Esophagus muscularis mucosa (tissue), 4 donors: ENCODE measurements at regions not wholly inside any gene's neighbourhood (a gene's known extent, or its start where the extent isn't known, plus 50 kb on each side); places are given as distances from the start of the nearest gene placed in this dataset.

ENCODE experiments used
- DNase-seq: peaks from one replicate; pipeline ENCODE4 v3.0.0-alpha.2; 2017; ENCODE audit errors: extremely low spot score
- H3K27ac ChIP-seq, 4 donors: fragments of 200-600 bp; sonication (generic); replicated peaks in 1 of 4; 1 replicate in 3 of 4; 2 replicates in 1 of 4; pipeline ENCODE4 v1.5.1; 2016 to 2019; ENCODE audit warnings: mild to moderate bottlenecking in 1 of 4
- H3K27me3 ChIP-seq, 4 donors: fragments of 200-600 bp; sonication (generic); one replicate each; pipeline versions ENCODE4 v1.5.1 to v1.6.0; 2016 to 2019
- H3K36me3 ChIP-seq, 4 donors: fragments of 200-600 bp; sonication (generic); one replicate each; pipeline ENCODE4 v1.5.1; 2016 to 2019
- H3K4me1 ChIP-seq, 4 donors: fragments of 200-600 bp; sonication (generic); one replicate each; pipeline ENCODE4 v1.5.1; 2016 to 2019
- H3K4me3 ChIP-seq, 4 donors: fragments of 200-600 bp; sonication (generic); 1 replicate in 2 of 4; 2 replicates in 2 of 4; pipeline ENCODE4 v1.5.1; 2016 to 2019; ENCODE audit warnings: mild to moderate bottlenecking in 4 of 4, moderate library complexity in 1 of 4
- H3K9me3 ChIP-seq, 4 donors: fragments of 200-600 bp; sonication (generic); 1 replicate in 3 of 4; 2 replicates in 1 of 4; pipeline ENCODE4 v1.5.1; 2016 to 2019
- CTCF ChIP-seq, 3 experiments: fragments of 200-600 bp in 2 of 3; fragments of 450-650 bp in 1 of 3; sonication (generic) in 2 of 3; IDR thresholded peaks; one replicate each; pipeline ENCODE4 v1.5.1; 2017 to 2019; ENCODE audit warnings: antibody characterized with exemption in 3 of 3, mild to moderate bottlenecking in 2 of 3, moderate library complexity in 1 of 3
- EP300 ChIP-seq: sonication (generic); formaldehyde crosslinking; IDR thresholded peaks from one replicate; pipeline ENCODE4 v1.6.1; 2017; ENCODE audit warnings: antibody characterized with exemption
- POLR2A ChIP-seq: fragments of 450-650 bp; IDR thresholded peaks from one replicate; pipeline ENCODE4 v1.6.1; 2017; ENCODE audit warnings: antibody characterized with exemption, moderate library complexity, mild to moderate bottlenecking, low read depth
- POLR2AphosphoS5 ChIP-seq, 2 donors: sonication (generic); formaldehyde crosslinking; IDR thresholded peaks; one replicate each; pipeline ENCODE4 v1.6.1; 2017; ENCODE audit warnings: antibody characterized with exemption in 2 of 2
- WGBS: methylation state at CpG from one replicate; pipeline ENCODE4 v1.1.5; 2018; 5-methylcytosine and 5-hydroxymethylcytosine counted together
- intact Hi-C: fragments of 100-400 bp; cut with DNase I; formaldehyde crosslinking; loops from one replicate; pipeline ENCODE4 v1.15.1; 2023

- Histone ChIP-seq H3K4me1 (no peaks in the 10 kb centered on the region), H3K36me3 (no peaks in the 10 kb centered on the region), H3K9me3 (no peaks in the 10 kb centered on the region), H3K27me3 (no peaks in the 10 kb centered on the region), H3K27ac (no peak overlapping the region), H3K4me3 (no peak overlapping the region)
- no peak for DNase-seq
- intact Hi-C loops: no loop called here
- WGBS: 80% methylated on average over 1 of the region's 1 CpG
- TF ChIP-seq POLR2AphosphoS5 (IDR thresholded peaks at IDR 0.05) (no peak), EP300 (no peak), CTCF (IDR thresholded peaks at IDR 0.05) (no peak), POLR2A (no peak)
Observed at GRCh38 chrX:106392346-106392745, 219.4 kb upstream of the RADX start.

GRCh38 chrX:106397788-106398538 is 213.8 kb upstream of the RADX start:
- Histone ChIP-seq H3K4me3 (no peak overlapping the region), H3K4me1 (no peaks in the 10 kb centered on the region), H3K27me3 (no peaks in the 10 kb centered on the region), H3K9me3 (no peaks in the 10 kb centered on the region), H3K27ac (no peak overlapping the region), H3K36me3 (no peaks in the 10 kb centered on the region)
- no peak for DNase-seq
- intact Hi-C loops: no loop called here
- TF ChIP-seq EP300 (no peak), POLR2A (no peak), POLR2AphosphoS5 (IDR thresholded peaks at IDR 0.05) (no peak), CTCF (IDR thresholded peaks at IDR 0.05) (no peak)

- intact Hi-C loops: no loop called here
- Histone ChIP-seq H3K27me3 (no peaks in the 10 kb centered on the region), H3K9me3 (no peaks in the 10 kb centered on the region), H3K27ac (no peak overlapping the region), H3K4me1 (no peaks in the 10 kb centered on the region), H3K36me3 (no peaks in the 10 kb centered on the region), H3K4me3 (no peak overlapping the region)
- 64% methylated on average over 10 of the region's 10 CpGs for WGBS
- DNase-seq: no peak
- TF ChIP-seq EP300 (no peak), POLR2AphosphoS5 (IDR thresholded peaks at IDR 0.05) (no peak), POLR2A (no peak), CTCF (IDR thresholded peaks at IDR 0.05) (no peak)
Observed at GRCh38 chrX:106401965-106402559, 209.7 kb upstream of the RADX start.

GRCh38 chrX:106404512-106404911 is 207.3 kb upstream of the RADX start:
- no peaks in the 10 kb centered on the region for H3K4me1 ChIP-seq
- no peak overlapping the region for H3K27ac ChIP-seq
- H3K9me3 ChIP-seq: no peaks in the 10 kb centered on the region
- no peak for DNase-seq
- intact Hi-C loops: no loop called here
- WGBS: 74% methylated on average over 1 of the region's 1 CpG
- H3K36me3 ChIP-seq: no peaks in the 10 kb centered on the region
- no peaks in the 10 kb centered on the region for H3K27me3 ChIP-seq
- TF ChIP-seq EP300 (no peak), POLR2AphosphoS5 (IDR thresholded peaks at IDR 0.05) (no peak), POLR2A (no peak), CTCF (IDR thresholded peaks at IDR 0.05) (no peak)
- H3K4me3 ChIP-seq: no peak overlapping the region
